Neuronal stem cell (in vitro differentiated cells): ENCODE measurements at regions not wholly inside any gene's neighbourhood (a gene's known extent, or its start where the extent isn't known, plus 50 kb on each side); places are given as distances from the start of the nearest gene placed in this dataset.
"Not testable (repeated sequence)": the region's sequence is repeated elsewhere in the genome, so short reads cannot be mapped to it uniquely, and the experiment has no call there.

Experiments used
- DNase-seq: peaks from one replicate; pipeline ENCODE4 v3.0.0-alpha.2; 2013; ENCODE audit warnings: low spot score
- H2AFZ ChIP-seq: one replicate; pipeline ENCODE4 v1.6.1; 2013; ENCODE audit warnings: mild to moderate bottlenecking, low read length, inconsistent platforms
- H2AK5ac ChIP-seq: 2 replicates; pipeline ENCODE4 v1.6.1; 2013; ENCODE audit warnings: low read depth, mild to moderate bottlenecking, inconsistent platforms, low read length, moderate library complexity, mixed read lengths
- H2BK120ac ChIP-seq: 2 replicates; pipeline ENCODE4 v1.6.1; 2013; ENCODE audit warnings: low read depth, mild to moderate bottlenecking, inconsistent platforms, low read length, moderate library complexity, mixed read lengths
- H2BK12ac ChIP-seq: one replicate; pipeline ENCODE4 v1.6.1; 2013; ENCODE audit warnings: low read length, inconsistent platforms
- H2BK15ac ChIP-seq: 2 replicates; pipeline ENCODE4 v1.6.1; 2013; ENCODE audit warnings: mild to moderate bottlenecking, low read length, inconsistent platforms, mixed read lengths
- H2BK5ac ChIP-seq: one replicate; pipeline ENCODE4 v1.6.1; 2013; ENCODE audit warnings: inconsistent platforms, mild to moderate bottlenecking, low read length, moderate library complexity
- H3K14ac ChIP-seq: one replicate; pipeline ENCODE4 v1.6.1; 2013; ENCODE audit warnings: low read length, inconsistent platforms
- H3K18ac ChIP-seq: 2 replicates; pipeline ENCODE4 v1.6.1; 2013; ENCODE audit warnings: low read length, inconsistent platforms
- H3K23ac ChIP-seq: 2 replicates; pipeline ENCODE4 v1.6.1; 2013; ENCODE audit warnings: low read depth, mild to moderate bottlenecking, mixed read lengths, low read length, inconsistent platforms; ENCODE audit not compliant: poor library complexity
- H3K27ac ChIP-seq: replicated peaks from 3 replicates; pipeline ENCODE4 v1.5.1; 2013; ENCODE audit warnings: low read length, inconsistent platforms
- H3K27me3 ChIP-seq, 3 experiments: 2 replicates each; pipeline ENCODE4 v1.6.1; 2013; ENCODE audit warnings: low read length in 3 of 3, mild to moderate bottlenecking in 2 of 3, inconsistent platforms in 1 of 3, low read depth in 1 of 3, mixed read lengths in 1 of 3, moderate library complexity in 1 of 3; ENCODE audit not compliant: control insufficient read depth in 3 of 3, insufficient read depth in 3 of 3
- H3K36me3 ChIP-seq, 2 donors: replicated peaks in 1 of 2; 2 replicates each; pipeline ENCODE4 v1.6.1; 2013; ENCODE audit warnings: low read length in 2 of 2; ENCODE audit not compliant: control insufficient read depth in 2 of 2, insufficient read depth in 2 of 2
- H3K4ac ChIP-seq: 2 replicates; pipeline ENCODE4 v1.6.1; 2013; ENCODE audit warnings: inconsistent platforms, mild to moderate bottlenecking, low read length, moderate library complexity
- H3K4me1 ChIP-seq, 2 donors: 1 replicate in 1 of 2; 2 replicates in 1 of 2; pipeline ENCODE4 v1.6.1; 2013; ENCODE audit warnings: low read length in 2 of 2, low read depth in 1 of 2; ENCODE audit not compliant: control insufficient read depth in 2 of 2, insufficient read depth in 1 of 2
- H3K4me2 ChIP-seq: one replicate; pipeline ENCODE4 v1.6.1; 2013; ENCODE audit warnings: mild to moderate bottlenecking, low read length, inconsistent platforms; ENCODE audit not compliant: insufficient read depth, poor library complexity, severe bottlenecking
- H3K4me3 ChIP-seq, 2 donors: 2 replicates each; pipeline ENCODE4 v1.5.1; 2013; ENCODE audit warnings: low read length in 2 of 2, mild to moderate bottlenecking in 2 of 2, inconsistent platforms in 1 of 2, moderate library complexity in 1 of 2
- H3K79me1 ChIP-seq: one replicate; pipeline ENCODE4 v1.6.1; 2013; ENCODE audit warnings: low read depth, mild to moderate bottlenecking, inconsistent platforms, low read length, moderate library complexity
- H3K9ac ChIP-seq: one replicate; pipeline ENCODE4 v1.6.1; 2013; ENCODE audit warnings: mild to moderate bottlenecking, low read depth, low read length, inconsistent platforms; ENCODE audit not compliant: poor library complexity
- H3K9me3 ChIP-seq, 2 donors: replicated peaks in 1 of 2; 2 replicates each; pipeline versions ENCODE3 to v1.6.1; 2013; ENCODE audit warnings: low read length in 2 of 2, mild to moderate bottlenecking in 2 of 2, inconsistent platforms in 1 of 2, low read depth in 1 of 2, mixed read lengths in 1 of 2, moderate library complexity in 1 of 2; ENCODE audit not compliant: control insufficient read depth in 2 of 2, insufficient read depth in 1 of 2
- H4K8ac ChIP-seq: one replicate; pipeline ENCODE4 v1.6.1; 2013; ENCODE audit warnings: low read depth, mild to moderate bottlenecking, inconsistent platforms, low read length, moderate library complexity
- H4K91ac ChIP-seq: one replicate; pipeline ENCODE4 v1.6.1; 2013; ENCODE audit warnings: low read length, low read depth, mild to moderate bottlenecking, inconsistent platforms; ENCODE audit not compliant: poor library complexity
- WGBS, 2 donors: extraction: QIAGEN DNeasy Blood & Tissue Kit; methylation state at CpG; one replicate each; pipeline ENCODE4 v1.1.7; 2013; ENCODE audit warnings: missing lambda C conversion rate in 2 of 2, mixed read lengths in 1 of 2; ENCODE audit not compliant: insufficient read length in 2 of 2, insufficient replicate concordance in 1 of 2; ENCODE audit errors: extremely low coverage in 2 of 2; 5-methylcytosine and 5-hydroxymethylcytosine counted together

GRCh38 chr13:87185138-87185537, 486.0 kb upstream of the SLITRK5 start:
- H2BK15ac ChIP-seq, H3K36me3 ChIP-seq, H3K23ac ChIP-seq, H3K27ac ChIP-seq, H3K9ac ChIP-seq, H2BK5ac ChIP-seq, H4K8ac ChIP-seq, DNase-seq, H3K27me3 ChIP-seq, H2AFZ ChIP-seq, H3K4me2 ChIP-seq, H4K91ac ChIP-seq, H3K4me3 ChIP-seq, H2BK120ac ChIP-seq, H2AK5ac ChIP-seq, H3K9me3 ChIP-seq, H2BK12ac ChIP-seq, H3K4ac ChIP-seq, H3K79me1 ChIP-seq, H3K14ac ChIP-seq, H3K4me1 ChIP-seq, H3K18ac ChIP-seq: not testable (repeated sequence)
- no CpG with 5 or more reads among the region's 6 CpGs for WGBS, 2 donors

DNA sequence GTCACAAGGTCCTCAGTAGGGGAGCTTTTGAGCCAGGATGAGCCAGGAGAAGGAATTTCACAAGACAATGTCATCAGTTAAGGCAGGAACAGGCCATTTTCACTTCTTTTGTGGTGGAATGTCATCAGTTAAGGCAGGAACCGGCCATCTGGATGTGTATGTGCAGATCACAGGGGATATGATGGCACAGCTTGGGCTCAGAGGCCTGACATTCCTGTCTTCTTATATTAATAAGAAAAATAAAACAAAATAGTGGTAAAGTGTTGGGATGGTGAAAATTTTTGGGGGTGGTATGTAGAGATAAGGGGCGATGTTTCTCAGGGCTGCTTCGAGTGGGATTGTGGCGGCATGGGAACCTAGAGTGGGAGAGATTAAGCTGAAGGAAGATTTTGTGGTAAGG, 484.5 kb upstream of the SLITRK5 start:
- WGBS, 2 donors = no CpG with 5 or more reads among the region's 4 CpGs
- not testable (repeated sequence) for DNase-seq

DNA sequence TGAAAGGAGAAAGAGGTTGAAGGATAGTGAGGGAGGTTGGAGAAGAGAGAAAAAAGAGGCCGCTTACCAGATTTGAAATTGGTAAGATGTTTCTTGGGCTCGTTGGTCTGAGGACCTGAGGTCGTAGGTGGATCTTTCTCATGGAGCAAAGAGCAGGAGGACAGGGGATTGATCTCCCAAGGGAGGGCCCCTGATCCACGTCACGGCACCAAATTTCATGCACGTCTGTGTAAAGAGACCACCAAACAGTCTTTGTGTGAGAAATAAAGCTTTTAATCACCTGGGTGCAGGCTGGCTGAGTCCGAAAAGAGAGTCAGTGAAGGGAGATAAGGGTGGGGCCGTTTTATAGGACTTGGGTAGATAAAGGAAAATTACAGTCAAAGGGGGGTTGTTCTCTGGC, 479.7 kb upstream of the SLITRK5 start:
- not testable (repeated sequence) for H2BK15ac ChIP-seq, H4K8ac ChIP-seq, H3K4ac ChIP-seq, H2BK12ac ChIP-seq, H3K27me3 ChIP-seq, H2BK120ac ChIP-seq, H3K4me2 ChIP-seq, H3K23ac ChIP-seq, H3K9me3 ChIP-seq, H3K27ac ChIP-seq, H4K91ac ChIP-seq, H3K14ac ChIP-seq, H2AFZ ChIP-seq, H3K79me1 ChIP-seq, H3K9ac ChIP-seq, H3K4me3 ChIP-seq, H3K36me3 ChIP-seq, DNase-seq, H2BK5ac ChIP-seq, H3K18ac ChIP-seq, H3K4me1 ChIP-seq, H2AK5ac ChIP-seq
- WGBS, 2 donors = no CpG with 5 or more reads among the region's 8 CpGs

More for the DNA sequence above, 484.5 kb upstream of the SLITRK5 start:
- H2BK5ac ChIP-seq, H3K9me3 ChIP-seq, H3K4ac ChIP-seq, H3K79me1 ChIP-seq, H2AFZ ChIP-seq, H2BK120ac ChIP-seq, H2BK12ac ChIP-seq, H3K4me3 ChIP-seq, H3K18ac ChIP-seq, H4K8ac ChIP-seq, H3K9ac ChIP-seq, H3K4me1 ChIP-seq, H3K36me3 ChIP-seq, H2AK5ac ChIP-seq, H3K27ac ChIP-seq, H3K27me3 ChIP-seq, H3K14ac ChIP-seq, H3K4me2 ChIP-seq, H2BK15ac ChIP-seq, H3K23ac ChIP-seq, H4K91ac ChIP-seq: not testable (repeated sequence)

GRCh38 chr13:87198371-87198770, 472.8 kb upstream of the SLITRK5 start:
- no peak overlapping the region for H3K23ac ChIP-seq
- no peak overlapping the region for H2AFZ ChIP-seq
- H4K91ac ChIP-seq = no peak overlapping the region
- H3K9ac ChIP-seq = no peak overlapping the region
- H3K4ac ChIP-seq = no peak overlapping the region
- no peak overlapping the region for H2BK120ac ChIP-seq
- H2BK5ac ChIP-seq = no peak overlapping the region
- H3K14ac ChIP-seq = no peak overlapping the region
- no peaks in the 10 kb centered on the region for H3K36me3 ChIP-seq
- H3K9me3 ChIP-seq = no peaks in the 10 kb centered on the region
- no peak overlapping the region for H3K27ac ChIP-seq
- no peak overlapping the region for H2BK15ac ChIP-seq
- H3K4me3 ChIP-seq = no peak overlapping the region
- DNase-seq = no peak
- WGBS, 2 donors = no CpG with 5 or more reads among the region's 3 CpGs
- no peak overlapping the region for H4K8ac ChIP-seq
- no peak overlapping the region for H2BK12ac ChIP-seq
- no peak overlapping the region for H3K4me2 ChIP-seq
- H2AK5ac ChIP-seq = no peak overlapping the region
- H3K4me1 ChIP-seq = no peaks in the 10 kb centered on the region
- no peaks in the 10 kb centered on the region for H3K27me3 ChIP-seq
- no peaks in the 10 kb centered on the region for H3K79me1 ChIP-seq
- no peak overlapping the region for H3K18ac ChIP-seq
